ENCODE measurements at regions not wholly inside any gene's neighbourhood (a gene's known extent, or its start where the extent isn't known, plus 50 kb on each side); places are given as distances from the start of the nearest gene placed in this dataset.

GRCh38 chr18:34942975-34943374 lies 98.2 kb upstream of the MAPRE2 start:
- no peak for TF ChIP-seq CTCF (IDR thresholded peaks at IDR 0.05)
- TF ChIP-seq POLR2A (IDR thresholded peaks at IDR 0.05) = no peak

All from right lobe of liver (tissue), 4 donors.